KMS-11 (cell line): ENCODE measurements at regions not wholly inside any gene's neighbourhood (a gene's known extent, or its start where the extent isn't known, plus 50 kb on each side); places are given as distances from the start of the nearest gene placed in this dataset.

ENCODE experiments used
- H2AFZ ChIP-seq: fragments of 200-600 bp; sonication (generic); 2 replicates; pipeline ENCODE4 v1.6.1; 2016; ENCODE audit warnings: antibody characterized with exemption, mixed run types, low read depth
- H3K27ac ChIP-seq: fragments of 200-600 bp; sonication (generic); 2 replicates; pipeline ENCODE4 v1.6.1; 2016; ENCODE audit warnings: mild to moderate bottlenecking, mixed run types
- H3K27me3 ChIP-seq: fragments of 200-600 bp; sonication (generic); 2 replicates; pipeline ENCODE4 v1.6.1; 2017; ENCODE audit warnings: mild to moderate bottlenecking, low read depth, mixed run types, moderate library complexity; ENCODE audit not compliant: insufficient read depth
- H3K36me3 ChIP-seq: fragments of 200-600 bp; sonication (generic); 2 replicates; pipeline ENCODE4 v1.6.1; 2017; ENCODE audit warnings: mild to moderate bottlenecking, mixed run types; ENCODE audit not compliant: insufficient read depth
- H3K4me1 ChIP-seq: fragments of 200-600 bp; sonication (generic); 2 replicates; pipeline ENCODE4 v1.6.1; 2016; ENCODE audit warnings: mild to moderate bottlenecking, low read depth, mixed run types; ENCODE audit not compliant: poor library complexity, severe bottlenecking
- H3K4me2 ChIP-seq: fragments of 200-600 bp; sonication (generic); 2 replicates; pipeline ENCODE4 v1.7.0; 2016; ENCODE audit warnings: mild to moderate bottlenecking, mixed run types
- H3K4me3 ChIP-seq: fragments of 200-600 bp; sonication (generic); IDR thresholded peaks from 2 replicates; pipeline ENCODE4 v1.6.1; 2017; ENCODE audit warnings: low read depth, low read length, mixed read lengths; ENCODE audit not compliant: insufficient read depth
- H3K79me2 ChIP-seq: fragments of 200-600 bp; sonication (generic); 2 replicates; pipeline ENCODE4 v1.6.1; 2016; ENCODE audit warnings: low read depth, mixed run types; ENCODE audit not compliant: insufficient read depth
- H3K9ac ChIP-seq: fragments of 200-600 bp; sonication (generic); 2 replicates; pipeline ENCODE4 v1.6.1; 2016; ENCODE audit warnings: mild to moderate bottlenecking, mixed run types
- H4K20me1 ChIP-seq: fragments of 200-600 bp; sonication (generic); 2 replicates; pipeline ENCODE4 v1.6.1; 2016; ENCODE audit warnings: mild to moderate bottlenecking, mixed run types; ENCODE audit not compliant: insufficient read depth
- TF ChIP-seq, protein P1 (sequence below): fragments of 200-600 bp; sonication (generic); conservative IDR thresholded peaks from 2 replicates; pipeline ENCODE4 v1.6.1; 2017; ENCODE audit warnings: low read depth, mild to moderate bottlenecking, antibody characterized with exemption, low read length, moderate library complexity, mixed read lengths

DNA sequence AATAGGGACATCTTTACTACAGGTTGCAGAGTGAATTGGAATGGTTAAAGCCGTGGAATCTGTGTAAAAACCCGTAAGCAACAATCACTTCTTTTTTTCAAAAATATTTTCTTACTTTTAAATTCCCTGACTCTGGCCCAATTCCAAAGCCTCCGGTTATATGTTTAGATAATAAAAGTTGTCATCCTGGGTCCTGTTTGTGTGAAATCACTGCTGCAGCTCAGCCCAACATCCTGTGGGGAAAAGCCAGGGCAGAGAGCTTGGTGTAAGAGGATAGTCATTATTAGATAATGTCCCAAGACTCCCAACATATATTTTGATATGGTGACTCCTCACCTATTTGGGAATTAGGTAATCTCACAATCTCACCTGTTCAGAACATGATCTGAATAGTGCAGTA is 586.0 kb upstream of the BRINP1 start:
- TF ChIP-seq, protein P1, sequence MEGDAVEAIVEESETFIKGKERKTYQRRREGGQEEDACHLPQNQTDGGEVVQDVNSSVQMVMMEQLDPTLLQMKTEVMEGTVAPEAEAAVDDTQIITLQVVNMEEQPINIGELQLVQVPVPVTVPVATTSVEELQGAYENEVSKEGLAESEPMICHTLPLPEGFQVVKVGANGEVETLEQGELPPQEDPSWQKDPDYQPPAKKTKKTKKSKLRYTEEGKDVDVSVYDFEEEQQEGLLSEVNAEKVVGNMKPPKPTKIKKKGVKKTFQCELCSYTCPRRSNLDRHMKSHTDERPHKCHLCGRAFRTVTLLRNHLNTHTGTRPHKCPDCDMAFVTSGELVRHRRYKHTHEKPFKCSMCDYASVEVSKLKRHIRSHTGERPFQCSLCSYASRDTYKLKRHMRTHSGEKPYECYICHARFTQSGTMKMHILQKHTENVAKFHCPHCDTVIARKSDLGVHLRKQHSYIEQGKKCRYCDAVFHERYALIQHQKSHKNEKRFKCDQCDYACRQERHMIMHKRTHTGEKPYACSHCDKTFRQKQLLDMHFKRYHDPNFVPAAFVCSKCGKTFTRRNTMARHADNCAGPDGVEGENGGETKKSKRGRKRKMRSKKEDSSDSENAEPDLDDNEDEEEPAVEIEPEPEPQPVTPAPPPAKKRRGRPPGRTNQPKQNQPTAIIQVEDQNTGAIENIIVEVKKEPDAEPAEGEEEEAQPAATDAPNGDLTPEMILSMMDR: no peak
- Histone ChIP-seq H3K9ac (no peak overlapping the region), H3K79me2 (no peaks in the 10 kb centered on the region), H3K4me3 (no peak overlapping the region), H3K4me1 (no peaks in the 10 kb centered on the region), H2AFZ (no peak overlapping the region), H3K27ac (no peak overlapping the region), H3K27me3 (no peaks in the 10 kb centered on the region), H3K36me3 (no peaks in the 10 kb centered on the region), H4K20me1 (no peaks in the 10 kb centered on the region), H3K4me2 (no peak overlapping the region)

DNA sequence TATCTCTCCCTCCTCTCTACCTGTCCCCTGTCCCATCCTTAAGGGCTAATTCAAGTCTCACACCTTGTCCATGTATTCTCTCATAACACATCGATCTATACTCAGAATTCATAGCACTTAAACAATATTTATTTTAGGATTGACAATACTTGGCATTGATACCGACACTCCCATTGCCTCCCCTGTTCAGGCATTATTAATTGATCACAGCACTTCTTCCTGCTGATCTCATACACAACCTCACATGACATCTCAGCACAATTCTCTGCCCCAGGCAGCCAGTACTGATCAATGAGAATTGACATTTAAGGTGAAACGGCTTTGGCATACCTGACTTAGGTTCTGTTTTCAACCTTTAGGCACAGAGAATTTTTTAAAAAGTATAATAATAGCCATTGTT is 582.4 kb upstream of the BRINP1 start:
- no peaks in the 10 kb centered on the region for H3K79me2 ChIP-seq
- H3K36me3 ChIP-seq: no peaks in the 10 kb centered on the region
- TF ChIP-seq, protein P1: no peak
- H4K20me1 ChIP-seq: no peaks in the 10 kb centered on the region
- no peak overlapping the region for H3K27ac ChIP-seq
- H3K27me3 ChIP-seq: no peaks in the 10 kb centered on the region
- H3K4me2 ChIP-seq: no peak overlapping the region
- no peak overlapping the region for H3K4me3 ChIP-seq
- H3K9ac ChIP-seq: no peak overlapping the region
- no peak overlapping the region for H2AFZ ChIP-seq
- H3K4me1 ChIP-seq: no peaks in the 10 kb centered on the region

DNA sequence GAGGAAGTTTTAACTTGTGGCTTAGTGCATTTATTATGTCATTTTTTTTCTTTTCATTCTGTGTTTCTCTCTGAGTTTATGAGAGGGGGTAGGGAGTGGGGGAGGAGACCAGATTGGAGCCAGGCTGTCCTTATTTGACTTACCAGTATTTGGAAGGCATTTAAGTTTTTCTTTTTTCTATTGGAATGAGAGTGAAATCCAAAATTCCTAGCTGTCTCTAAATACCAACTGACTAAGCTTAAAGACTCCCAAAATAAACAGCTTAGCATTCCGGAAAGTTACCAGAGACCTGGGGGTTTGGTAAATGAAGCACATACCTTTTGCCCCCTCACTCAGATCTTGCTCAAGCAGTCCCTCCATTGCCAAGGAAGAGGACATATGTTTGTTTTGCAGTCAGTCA is 581.9 kb upstream of the BRINP1 start:
- Histone ChIP-seq H4K20me1 (no peaks in the 10 kb centered on the region), H3K9ac (no peak overlapping the region), H2AFZ (no peak overlapping the region), H3K4me2 (no peak overlapping the region), H3K27ac (no peak overlapping the region), H3K27me3 (no peaks in the 10 kb centered on the region), H3K4me3 (no peak overlapping the region), H3K4me1 (no peaks in the 10 kb centered on the region), H3K79me2 (no peaks in the 10 kb centered on the region), H3K36me3 (no peaks in the 10 kb centered on the region)
- TF ChIP-seq, protein P1: no peak

DNA sequence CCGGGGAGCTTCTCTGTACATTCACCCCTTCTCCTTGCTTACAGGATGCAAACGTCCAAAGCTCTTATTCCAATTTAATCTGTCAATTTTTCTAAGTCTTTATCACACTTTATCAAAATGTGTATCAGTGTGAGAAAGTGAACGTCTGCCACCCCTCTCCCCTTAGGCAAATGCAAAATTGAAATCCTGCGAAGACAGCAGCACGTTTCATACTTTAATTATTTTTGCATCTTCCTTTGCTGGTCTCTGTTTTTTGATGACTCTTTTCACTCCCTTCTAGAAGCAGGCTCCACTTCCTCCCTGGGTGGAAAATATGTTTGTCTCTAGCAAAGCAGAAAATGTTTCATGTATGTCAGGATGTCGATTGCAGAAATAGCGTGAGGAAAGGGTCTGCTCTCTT is 576.5 kb upstream of the BRINP1 start:
- Histone ChIP-seq H3K4me2 (no peak overlapping the region), H4K20me1 (no peaks in the 10 kb centered on the region), H3K9ac (no peak overlapping the region), H3K27me3 (no peaks in the 10 kb centered on the region), H2AFZ (no peak overlapping the region), H3K36me3 (no peaks in the 10 kb centered on the region), H3K27ac (no peak overlapping the region), H3K79me2 (no peaks in the 10 kb centered on the region), H3K4me1 (no peaks in the 10 kb centered on the region), H3K4me3 (no peak overlapping the region)
- TF ChIP-seq, protein P1: no peak

DNA sequence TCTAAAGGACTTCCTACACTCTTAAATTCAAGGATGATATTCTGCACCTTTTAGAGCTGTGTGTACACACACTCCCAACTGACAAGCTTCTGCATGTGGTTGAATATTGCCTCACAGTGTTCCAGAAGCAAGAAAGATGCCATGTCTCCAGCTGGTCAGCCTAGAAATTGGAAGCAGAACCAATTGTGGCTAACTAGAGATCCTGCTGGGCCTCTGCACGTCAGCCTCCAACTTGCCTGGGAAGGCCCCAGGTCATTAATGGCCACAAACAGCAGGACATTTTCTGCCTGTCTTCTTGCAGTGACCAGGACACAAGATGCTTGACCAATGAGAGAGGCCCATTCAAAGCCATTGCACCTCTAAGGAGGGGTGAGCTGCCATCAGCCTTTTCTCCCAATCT is 571.9 kb upstream of the BRINP1 start:
- no peaks in the 10 kb centered on the region for H4K20me1 ChIP-seq
- H3K36me3 ChIP-seq: no peaks in the 10 kb centered on the region
- no peak overlapping the region for H2AFZ ChIP-seq
- no peak overlapping the region for H3K4me3 ChIP-seq
- H3K4me1 ChIP-seq: no peaks in the 10 kb centered on the region
- H3K27me3 ChIP-seq: no peaks in the 10 kb centered on the region
- H3K79me2 ChIP-seq: no peaks in the 10 kb centered on the region
- TF ChIP-seq, protein P1: no peak
- no peak overlapping the region for H3K27ac ChIP-seq
- H3K9ac ChIP-seq: no peak overlapping the region
- no peak overlapping the region for H3K4me2 ChIP-seq
